Fibroblast of lung (primary cell): ENCODE measurements at regions not wholly inside any gene's neighbourhood (a gene's known extent, or its start where the extent isn't known, plus 50 kb on each side); places are given as distances from the start of the nearest gene placed in this dataset.

ENCODE experiments used
- EZH2 ChIP-seq: IDR thresholded peaks from 2 replicates; pipeline ENCODE4 v1.5.1; 2012; ENCODE audit warnings: low read length, control low read depth, mild to moderate bottlenecking; ENCODE audit errors: missing control alignments
- TF ChIP-seq, protein P1 (sequence below), 2 donors: IDR thresholded peaks in 1 of 2; conservative IDR thresholded peaks in 1 of 2; 1 replicate in 1 of 2; 2 replicates in 1 of 2; pipeline ENCODE4 v1.5.1; 2011 to 2012; ENCODE audit warnings: low read length in 2 of 2, control low read depth in 1 of 2, inconsistent platforms in 1 of 2, low read depth in 1 of 2, mild to moderate bottlenecking in 1 of 2

DNA sequence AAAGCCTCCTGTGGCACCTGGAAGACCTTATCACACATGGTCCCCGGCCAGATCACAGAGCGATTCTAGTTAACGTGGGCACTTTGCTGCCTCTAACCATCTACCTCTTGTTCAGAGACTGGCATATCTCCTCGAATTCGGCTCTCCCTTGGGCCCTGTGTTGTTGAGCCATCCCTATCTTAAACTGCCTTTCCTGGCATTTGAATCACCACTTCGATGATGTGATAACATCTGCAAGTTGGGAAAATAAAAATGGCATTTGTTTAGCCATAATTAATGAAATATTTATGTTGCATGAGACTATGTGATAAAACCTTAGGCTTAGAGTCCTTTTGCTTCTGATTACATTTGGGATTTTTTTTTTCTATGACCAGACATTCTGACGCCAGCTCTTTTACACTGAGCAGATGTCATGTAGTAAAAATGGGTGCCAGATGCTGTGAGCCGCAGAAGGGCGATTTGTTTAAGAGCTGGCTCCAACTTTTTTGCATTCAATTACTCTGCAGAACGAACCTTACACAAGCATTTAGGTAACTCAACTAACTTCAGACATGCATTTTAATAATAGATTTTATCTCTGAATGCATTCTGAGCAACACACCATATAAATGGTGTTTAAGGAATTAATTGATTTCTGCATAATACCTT is 58.5 kb upstream of the PARVA start:
- TF ChIP-seq, protein P1, sequence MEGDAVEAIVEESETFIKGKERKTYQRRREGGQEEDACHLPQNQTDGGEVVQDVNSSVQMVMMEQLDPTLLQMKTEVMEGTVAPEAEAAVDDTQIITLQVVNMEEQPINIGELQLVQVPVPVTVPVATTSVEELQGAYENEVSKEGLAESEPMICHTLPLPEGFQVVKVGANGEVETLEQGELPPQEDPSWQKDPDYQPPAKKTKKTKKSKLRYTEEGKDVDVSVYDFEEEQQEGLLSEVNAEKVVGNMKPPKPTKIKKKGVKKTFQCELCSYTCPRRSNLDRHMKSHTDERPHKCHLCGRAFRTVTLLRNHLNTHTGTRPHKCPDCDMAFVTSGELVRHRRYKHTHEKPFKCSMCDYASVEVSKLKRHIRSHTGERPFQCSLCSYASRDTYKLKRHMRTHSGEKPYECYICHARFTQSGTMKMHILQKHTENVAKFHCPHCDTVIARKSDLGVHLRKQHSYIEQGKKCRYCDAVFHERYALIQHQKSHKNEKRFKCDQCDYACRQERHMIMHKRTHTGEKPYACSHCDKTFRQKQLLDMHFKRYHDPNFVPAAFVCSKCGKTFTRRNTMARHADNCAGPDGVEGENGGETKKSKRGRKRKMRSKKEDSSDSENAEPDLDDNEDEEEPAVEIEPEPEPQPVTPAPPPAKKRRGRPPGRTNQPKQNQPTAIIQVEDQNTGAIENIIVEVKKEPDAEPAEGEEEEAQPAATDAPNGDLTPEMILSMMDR (conservative IDR thresholded peaks at IDR 0.05 in 1 of 2, IDR thresholded peaks at IDR 0.05 in 1 of 2; ENCODE audit: low read depth in 1 of 2, low read length in 2 of 2): no peak
- no peak for TF ChIP-seq EZH2
